Activated CD4-positive, alpha-beta memory T cell treated with anti-CD3 and anti-CD28 coated beads, Interleukin-2, amount 10 ng/mL, durations not matched to agents 7 days and 5 days (primary cell): ENCODE measurements at regions not wholly inside any gene's neighbourhood (a gene's known extent, or its start where the extent isn't known, plus 50 kb on each side); places are given as distances from the start of the nearest gene placed in this dataset.
"Not testable (repeated sequence)": the region's sequence is repeated elsewhere in the genome, so short reads cannot be mapped to it uniquely, and the experiment has no call there.

ENCODE experiments used
- CTCF ChIA-PET: fragments of 350-600 bp; sonication (Branson Sonifier 250); formaldehyde crosslinking; loops from one replicate; lab custom pipeline; 2021; ENCODE audit warnings: antibody characterized with exemption, inconsistent platforms; lab: Charles Lee
- POLR2A ChIA-PET: fragments of 350-600 bp; sonication (Branson Sonifier 250); formaldehyde crosslinking; loops from one replicate; lab custom pipeline; 2021; ENCODE audit warnings: antibody characterized with exemption; lab: Charles Lee
- DNase-seq: peaks from one replicate; pipeline ENCODE4 v3.0.0-alpha.2; 2020
- H3K27ac Mint-ChIP-seq: one replicate; pipeline ENCODE4 v1.8.0; 2021; ENCODE audit warnings: mild to moderate bottlenecking, mixed read lengths
- H3K27me3 Mint-ChIP-seq: one replicate; pipeline ENCODE4 v1.8.0; 2021; ENCODE audit warnings: mixed read lengths
- H3K36me3 Mint-ChIP-seq: one replicate; pipeline ENCODE4 v1.8.0; 2021; ENCODE audit warnings: low read depth, mixed read lengths
- H3K4me1 Mint-ChIP-seq: one replicate; pipeline ENCODE4 v1.8.0; 2021; ENCODE audit warnings: mixed read lengths
- H3K4me3 Mint-ChIP-seq: one replicate; pipeline ENCODE4 v1.8.0; 2021; ENCODE audit warnings: mild to moderate bottlenecking, mixed read lengths
- H3K9me3 Mint-ChIP-seq: one replicate; pipeline ENCODE4 v1.8.0; 2021; ENCODE audit warnings: mixed read lengths

DNA sequence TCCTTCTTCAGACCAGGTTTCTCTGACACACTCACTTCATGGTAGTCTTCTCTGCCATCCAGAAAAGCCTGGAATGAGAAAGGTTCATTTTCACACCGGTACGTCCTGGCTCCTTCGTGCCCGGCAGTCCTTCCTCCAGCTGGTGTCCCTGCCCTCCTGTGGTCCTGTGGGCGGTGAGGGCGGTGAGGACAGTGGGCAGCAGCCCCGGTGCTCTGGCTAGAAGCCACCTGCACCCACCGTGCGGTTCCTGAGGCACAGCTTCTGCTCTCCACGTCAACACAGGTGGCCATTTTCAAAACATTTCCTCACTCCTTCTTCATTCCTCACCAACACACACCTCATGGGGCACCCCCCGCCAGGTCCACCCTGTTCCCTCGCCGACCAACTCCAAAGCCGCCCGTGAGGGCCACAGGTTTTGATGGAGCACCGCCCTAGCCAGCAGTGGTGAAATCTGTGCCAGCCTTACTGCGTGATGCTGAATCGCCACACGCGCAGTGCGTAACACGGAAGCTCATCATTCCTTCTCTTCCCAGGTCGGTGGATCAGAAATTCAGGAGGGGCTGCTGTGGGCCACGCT is 251.4 kb upstream of the RNF32 start:
- CTCF ChIA-PET, result no interaction called here
- H3K4me3 Mint-ChIP-seq, result no peak overlapping the region
- H3K36me3 Mint-ChIP-seq, result no peaks in the 10 kb centered on the region
- no peak overlapping the region for H3K27ac Mint-ChIP-seq
- H3K27me3 Mint-ChIP-seq, result no peaks in the 10 kb centered on the region
- H3K4me1 Mint-ChIP-seq, result no peaks in the 10 kb centered on the region
- DNase-seq, result no peak
- H3K9me3 Mint-ChIP-seq, result peaks cover 6% of the 10 kb centered on the region
- POLR2A ChIA-PET, result no interaction called here

DNA sequence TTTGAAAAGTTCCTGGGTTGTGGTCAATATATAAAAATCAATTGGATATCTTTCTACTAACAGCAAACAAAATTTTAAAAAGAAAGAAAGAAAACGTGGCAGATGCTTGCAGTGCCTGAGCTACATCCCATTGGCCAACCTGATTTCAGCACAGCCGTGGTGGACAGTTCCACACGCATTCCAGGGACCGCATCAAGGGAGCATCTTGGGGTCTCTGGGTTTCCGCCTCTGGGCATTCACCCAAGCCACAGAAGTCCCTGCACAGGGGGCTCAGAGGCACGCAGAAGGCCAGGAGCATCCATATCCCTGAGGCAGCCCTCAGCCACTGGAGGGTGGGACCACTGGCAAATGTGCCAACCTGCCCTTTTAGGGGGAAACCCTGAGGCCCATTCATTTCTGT is 254.5 kb upstream of the RNF32 start:
- POLR2A ChIA-PET, result no interaction called here
- no peaks in the 10 kb centered on the region for H3K9me3 Mint-ChIP-seq
- CTCF ChIA-PET, result no interaction called here
- no peaks in the 10 kb centered on the region for H3K36me3 Mint-ChIP-seq
- H3K27ac Mint-ChIP-seq, result no peak overlapping the region
- no peak overlapping the region for H3K4me3 Mint-ChIP-seq
- DNase-seq, result no peak
- H3K4me1 Mint-ChIP-seq, result no peaks in the 10 kb centered on the region
- H3K27me3 Mint-ChIP-seq, result no peaks in the 10 kb centered on the region

DNA sequence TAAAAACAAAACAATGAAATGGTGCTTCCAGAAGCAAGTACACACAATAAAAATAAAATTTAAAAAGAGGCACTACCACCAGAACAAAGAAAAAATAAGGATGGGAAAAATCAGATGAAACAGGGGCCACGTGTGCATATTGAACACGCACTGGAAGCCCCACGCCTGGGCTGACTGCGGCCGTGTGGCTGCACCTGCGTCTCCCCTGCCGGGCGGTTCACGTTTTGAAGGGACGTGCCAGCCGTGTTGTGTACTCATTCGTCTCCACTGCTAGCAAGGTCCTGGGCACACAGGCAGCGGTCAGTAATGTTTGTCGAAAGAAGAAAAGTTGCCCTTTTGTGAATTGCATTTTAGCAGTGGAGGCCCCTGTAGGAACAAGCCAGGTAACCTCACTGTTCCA is 255.9 kb upstream of the RNF32 start:
- no peak for DNase-seq
- POLR2A ChIA-PET, result no interaction called here
- no peaks in the 10 kb centered on the region for H3K27me3 Mint-ChIP-seq

DNA sequence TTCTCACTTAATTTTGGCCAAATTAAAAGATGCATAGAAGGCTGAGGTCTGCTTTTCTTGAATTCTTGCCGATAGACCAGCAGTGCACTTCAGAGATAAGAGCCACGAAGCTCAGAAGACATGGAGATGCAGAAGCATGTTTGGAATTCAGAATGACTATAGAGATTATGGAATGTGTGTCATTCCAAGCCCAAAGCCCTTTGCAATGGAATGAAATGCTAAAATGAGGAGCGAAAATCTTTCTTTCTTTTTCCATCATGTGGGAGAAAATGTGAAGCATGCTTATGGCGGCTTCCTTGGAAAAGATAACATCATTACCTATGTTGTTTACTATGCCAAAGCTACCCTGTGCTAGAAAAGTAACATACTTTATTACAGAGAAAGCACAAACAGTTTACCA is 257.0 kb upstream of the RNF32 start:
- Mint-ChIP-seq H3K36me3 (no peaks in the 10 kb centered on the region), H3K9me3 (no peaks in the 10 kb centered on the region), H3K4me3 (no peak overlapping the region), H3K4me1 (no peaks in the 10 kb centered on the region), H3K27ac (no peak overlapping the region), H3K27me3 (no peaks in the 10 kb centered on the region)
- ChIA-PET CTCF (no interaction called here), POLR2A (no interaction called here)
- DNase-seq, result no peak

More for the DNA sequence above, 255.9 kb upstream of the RNF32 start:
- no peaks in the 10 kb centered on the region for H3K36me3 Mint-ChIP-seq
- CTCF ChIA-PET, result no interaction called here
- no peak overlapping the region for H3K4me3 Mint-ChIP-seq
- H3K27ac Mint-ChIP-seq, result no peak overlapping the region
- no peaks in the 10 kb centered on the region for H3K4me1 Mint-ChIP-seq
- H3K9me3 Mint-ChIP-seq, result no peaks in the 10 kb centered on the region

DNA sequence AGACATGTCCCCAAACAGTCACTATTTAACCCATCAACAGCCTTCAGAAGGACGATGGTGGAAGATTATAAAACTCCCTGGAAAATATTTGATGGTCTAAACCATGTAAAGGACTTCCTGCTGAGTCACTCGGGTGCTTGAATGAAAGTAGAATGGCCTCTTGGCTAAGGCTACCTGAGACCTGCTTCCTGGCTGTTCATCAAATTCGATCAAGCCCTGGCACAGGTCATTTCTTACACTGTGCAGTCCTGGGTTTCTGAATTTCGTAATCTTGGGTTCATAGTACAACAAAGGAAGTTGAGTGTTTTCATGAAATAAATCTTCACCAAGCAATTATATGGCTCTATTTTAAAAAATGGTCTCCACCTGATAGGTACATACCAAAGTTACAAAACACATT is 260.3 kb upstream of the RNF32 start:
- ChIA-PET CTCF (no interaction called here), POLR2A (no interaction called here)
- Mint-ChIP-seq H3K4me3 (no peak overlapping the region), H3K4me1 (no peaks in the 10 kb centered on the region), H3K36me3 (no peaks in the 10 kb centered on the region), H3K9me3 (no peaks in the 10 kb centered on the region), H3K27me3 (no peaks in the 10 kb centered on the region), H3K27ac (no peak overlapping the region)
- no peak for DNase-seq

DNA sequence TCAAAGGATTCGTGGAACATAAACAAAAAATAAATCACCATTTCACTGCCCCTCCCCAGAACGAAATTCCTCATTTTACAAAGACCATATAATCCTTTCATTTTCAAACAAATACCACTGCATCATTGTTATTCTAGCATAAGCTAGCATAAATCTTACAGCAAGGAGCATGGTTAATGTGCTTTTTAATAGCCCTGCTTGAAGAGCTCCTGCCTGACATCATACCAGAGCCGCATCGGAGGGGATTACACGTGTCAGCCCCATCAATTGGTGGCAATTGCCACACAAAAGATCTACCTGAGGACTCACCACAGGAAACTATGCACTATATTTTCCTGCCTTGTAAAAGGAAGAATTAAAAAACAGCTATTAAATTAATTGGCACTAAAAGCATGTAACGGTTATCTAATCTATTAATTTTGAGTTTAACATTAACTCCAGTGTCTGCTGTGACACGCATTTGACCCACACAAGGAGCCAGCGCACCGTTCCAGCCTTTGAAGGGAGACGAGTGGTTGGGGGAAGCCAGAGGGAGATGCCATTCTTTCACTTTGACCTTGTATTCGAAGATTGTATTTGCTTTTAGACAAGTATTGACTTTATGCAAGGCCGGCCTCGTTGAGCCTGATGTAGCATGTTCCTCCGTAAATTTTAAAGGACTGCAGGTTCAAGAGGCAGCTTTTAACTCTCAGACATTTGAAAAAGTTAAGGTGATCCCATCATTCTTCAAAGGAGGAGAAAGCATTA is 261.1 kb upstream of the RNF32 start:
- Mint-ChIP-seq H3K36me3 (no peaks in the 10 kb centered on the region), H3K4me3 (no peak overlapping the region)

DNA sequence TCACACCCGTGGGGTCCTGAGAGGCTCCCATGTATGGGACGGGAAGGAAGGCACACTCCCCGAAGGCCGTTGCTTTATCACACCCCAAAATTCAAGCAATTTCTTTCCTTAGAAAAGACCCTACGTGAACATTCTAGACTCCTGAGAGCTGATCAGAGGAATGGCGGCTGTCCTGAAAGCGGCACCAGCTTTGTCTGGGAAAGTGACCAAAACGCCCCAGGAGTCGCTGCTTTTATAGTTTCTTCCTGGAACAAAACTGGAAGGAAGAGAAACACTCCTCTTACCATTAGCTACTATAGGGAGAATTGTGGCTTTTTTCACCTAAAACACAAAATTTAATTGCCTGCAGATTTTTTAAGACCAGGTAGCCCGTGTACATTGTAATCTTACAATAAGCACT is 261.8 kb upstream of the RNF32 start:
- Mint-ChIP-seq H3K36me3 (no peaks in the 10 kb centered on the region), H3K4me3 (no peak overlapping the region)

More for the DNA sequence above, 261.1 kb upstream of the RNF32 start:
- no peak for DNase-seq
- H3K4me1 Mint-ChIP-seq, result no peaks in the 10 kb centered on the region
- no peaks in the 10 kb centered on the region for H3K9me3 Mint-ChIP-seq
- ChIA-PET CTCF (no interaction called here), POLR2A (interaction anchor here (0.6 kb wide), 1 partner anchor 339 kb away, joined by 3 read pairs; no protein-coding TSS in a partner anchor)
- H3K27me3 Mint-ChIP-seq, result no peaks in the 10 kb centered on the region
- H3K27ac Mint-ChIP-seq, result no peak overlapping the region

DNA sequence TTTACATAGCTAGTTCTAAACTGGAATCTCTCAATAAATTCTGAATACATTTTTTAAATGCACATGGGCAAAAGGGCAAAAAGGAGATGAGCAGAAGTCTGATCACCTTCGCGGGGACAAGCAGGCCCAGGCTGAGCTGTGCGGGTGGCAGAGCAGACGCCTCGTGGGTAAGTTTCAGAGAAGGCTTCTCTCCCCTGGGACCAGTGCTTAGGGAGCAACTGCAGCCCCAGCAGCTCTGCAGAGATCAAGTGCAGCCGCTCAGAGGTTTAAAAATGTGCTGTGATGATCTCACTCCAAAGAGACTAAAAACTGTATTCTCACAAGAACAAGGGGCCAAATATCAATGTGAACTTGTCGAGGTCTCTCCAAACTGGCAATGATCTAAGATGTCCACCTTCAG is 264.3 kb upstream of the RNF32 start:
- no peaks in the 10 kb centered on the region for H3K36me3 Mint-ChIP-seq
- DNase-seq, result no peak
- H3K4me1 Mint-ChIP-seq, result no peaks in the 10 kb centered on the region

More for the DNA sequence above, 261.8 kb upstream of the RNF32 start:
- Mint-ChIP-seq H3K27me3 (no peaks in the 10 kb centered on the region), H3K4me1 (no peaks in the 10 kb centered on the region), H3K27ac (no peak overlapping the region), H3K9me3 (no peaks in the 10 kb centered on the region)
- CTCF ChIA-PET, result no interaction called here
- POLR2A ChIA-PET, result no interaction called here
- DNase-seq, result no peak

DNA sequence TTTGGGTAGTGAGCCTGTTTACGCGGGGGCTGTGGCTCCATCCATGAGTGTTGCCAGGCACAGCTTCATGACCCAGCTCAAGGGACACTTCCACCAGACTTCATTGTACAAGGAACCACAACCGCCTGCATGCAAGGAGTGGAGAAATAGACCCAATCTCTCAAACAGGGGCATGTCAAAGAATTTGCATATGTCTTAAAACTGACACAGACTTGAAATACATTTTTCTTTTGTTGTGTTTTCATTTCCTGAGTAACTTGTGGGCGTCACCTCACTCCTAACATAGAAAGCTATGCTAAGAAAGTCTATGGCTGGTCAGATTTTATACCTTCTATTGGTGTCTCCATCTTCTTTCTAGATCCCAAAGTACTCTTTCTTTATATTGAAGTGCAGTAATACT is 266.2 kb upstream of the RNF32 start:
- no peak for DNase-seq
- Mint-ChIP-seq H3K27me3 (no peaks in the 10 kb centered on the region), H3K4me1 (no peaks in the 10 kb centered on the region), H3K4me3 (no peak overlapping the region), H3K36me3 (no peaks in the 10 kb centered on the region), H3K27ac (no peak overlapping the region), H3K9me3 (no peaks in the 10 kb centered on the region)
- POLR2A ChIA-PET, result no interaction called here
- CTCF ChIA-PET, result no interaction called here

More for the DNA sequence above, 264.3 kb upstream of the RNF32 start:
- POLR2A ChIA-PET, result no interaction called here
- Mint-ChIP-seq H3K9me3 (no peaks in the 10 kb centered on the region), H3K27ac (no peak overlapping the region), H3K27me3 (no peaks in the 10 kb centered on the region), H3K4me3 (no peak overlapping the region)
- CTCF ChIA-PET, result no interaction called here

DNA sequence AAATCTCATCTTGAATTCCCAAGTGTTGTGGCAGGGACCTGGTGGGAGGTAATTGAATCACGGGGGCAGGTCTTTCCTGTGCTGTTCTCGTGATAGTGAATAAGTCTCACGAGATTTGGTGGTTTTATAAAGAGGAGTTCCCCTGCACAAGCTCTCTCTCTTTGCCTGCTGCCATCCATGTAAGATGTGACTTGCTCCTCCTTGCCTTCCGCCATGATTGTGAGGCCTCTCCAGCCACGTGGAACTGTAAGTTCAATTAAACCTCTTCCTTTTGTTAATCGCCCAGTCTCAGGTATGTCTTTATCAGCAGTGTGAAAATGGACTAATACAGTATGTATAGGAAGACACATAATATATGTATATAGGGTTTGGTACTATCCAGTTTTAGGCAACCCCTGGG is 270.6 kb upstream of the RNF32 start:
- POLR2A ChIA-PET, CTCF ChIA-PET, H3K9me3 Mint-ChIP-seq, DNase-seq, H3K27ac Mint-ChIP-seq, H3K36me3 Mint-ChIP-seq, H3K27me3 Mint-ChIP-seq, H3K4me3 Mint-ChIP-seq, H3K4me1 Mint-ChIP-seq: not testable (repeated sequence)

DNA sequence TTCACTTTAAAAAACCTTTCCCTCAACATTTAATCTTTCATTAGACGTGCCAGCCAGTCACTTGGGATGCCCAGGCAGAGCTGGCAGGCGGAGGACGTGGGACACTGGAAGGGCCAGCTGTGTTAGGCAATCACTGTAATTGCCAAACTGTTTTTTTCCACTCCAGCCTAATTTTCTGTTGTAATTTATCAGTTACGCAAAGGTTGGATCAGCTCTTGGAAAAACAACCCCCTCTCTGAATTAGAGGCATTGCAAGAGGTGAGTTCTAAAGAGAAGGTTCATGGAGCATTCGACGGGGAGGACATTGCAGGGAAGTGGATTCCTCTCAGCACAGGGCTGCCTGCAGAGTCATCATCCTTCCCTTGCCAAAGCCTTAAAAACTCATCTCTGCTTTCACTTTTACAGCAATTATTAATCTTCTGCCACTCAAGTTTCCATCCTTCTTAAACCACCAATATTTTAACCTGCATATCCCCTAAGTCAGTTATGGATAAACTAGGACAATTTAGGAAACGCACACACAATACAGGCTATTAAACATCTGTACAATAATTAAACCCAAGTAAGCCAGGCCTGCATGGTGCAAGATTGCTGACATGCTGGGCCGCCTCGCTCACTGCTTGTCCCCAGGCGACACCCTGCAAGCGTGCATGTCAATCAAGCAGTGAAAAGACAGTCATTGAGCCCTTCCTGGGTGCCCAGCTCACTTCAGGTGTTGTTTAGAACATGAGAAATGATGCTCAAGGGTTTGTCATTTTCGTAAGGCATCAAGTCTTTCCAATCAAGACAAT is 272.3 kb upstream of the RNF32 start:
- Mint-ChIP-seq H3K4me3 (no peak overlapping the region), H3K27me3 (no peaks in the 10 kb centered on the region), H3K4me1 (no peaks in the 10 kb centered on the region), H3K27ac (no peak overlapping the region), H3K9me3 (no peaks in the 10 kb centered on the region), H3K36me3 (no peaks in the 10 kb centered on the region)
- POLR2A ChIA-PET, result no interaction called here
- DNase-seq, result no peak
- CTCF ChIA-PET, result no interaction called here

DNA sequence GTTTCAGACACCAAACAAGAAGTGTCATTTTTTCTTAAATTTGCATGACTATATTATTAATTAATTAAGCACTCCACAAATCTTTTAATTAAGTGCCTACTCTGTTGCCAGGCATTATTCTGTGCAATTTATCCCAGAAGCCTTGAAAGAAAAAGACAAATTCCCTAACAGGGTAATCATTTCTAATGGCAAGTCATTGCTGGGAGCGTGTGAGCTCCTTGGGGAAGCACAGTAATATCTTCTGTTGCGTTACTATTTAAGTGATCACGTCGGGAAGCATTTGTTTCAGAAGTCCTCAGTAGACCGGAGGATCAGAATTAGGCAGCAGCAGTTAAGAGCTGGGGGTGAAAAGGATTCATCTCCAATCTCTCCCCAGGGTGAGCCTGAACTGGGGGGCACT is 276.8 kb upstream of the RNF32 start:
- no peaks in the 10 kb centered on the region for H3K4me1 Mint-ChIP-seq
- no peak for DNase-seq
- H3K36me3 Mint-ChIP-seq, result no peaks in the 10 kb centered on the region
- CTCF ChIA-PET, result no interaction called here
- no peaks in the 10 kb centered on the region for H3K27me3 Mint-ChIP-seq
- H3K4me3 Mint-ChIP-seq, result no peak overlapping the region
- POLR2A ChIA-PET, result no interaction called here
- no peak overlapping the region for H3K27ac Mint-ChIP-seq
- no peaks in the 10 kb centered on the region for H3K9me3 Mint-ChIP-seq

DNA sequence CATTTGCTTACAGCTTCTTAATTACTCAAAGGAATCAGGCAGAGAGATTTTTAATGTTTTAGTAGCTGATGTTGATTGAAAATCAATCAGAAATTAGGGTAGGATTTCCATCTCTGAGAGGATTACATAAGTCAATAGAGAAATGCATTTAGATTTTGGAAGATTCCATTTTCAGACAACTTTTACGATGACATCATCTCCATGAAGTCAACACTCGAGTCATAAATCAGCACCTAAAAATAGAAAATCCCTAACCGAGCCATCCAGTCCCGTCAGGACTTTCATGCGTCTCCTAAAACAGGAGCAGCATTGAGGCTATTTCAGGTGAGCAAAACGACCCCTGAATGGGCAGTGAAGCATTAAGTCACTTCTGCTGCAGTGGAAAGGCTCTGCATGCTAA is 279.7 kb upstream of the RNF32 start:
- no peak overlapping the region for H3K27ac Mint-ChIP-seq
- CTCF ChIA-PET, result no interaction called here

More for the DNA sequence above, 279.7 kb upstream of the RNF32 start:
- H3K9me3 Mint-ChIP-seq, result no peaks in the 10 kb centered on the region
- no peaks in the 10 kb centered on the region for H3K4me1 Mint-ChIP-seq
- H3K36me3 Mint-ChIP-seq, result no peaks in the 10 kb centered on the region
- DNase-seq, result no peak
- no peak overlapping the region for H3K4me3 Mint-ChIP-seq
- H3K27me3 Mint-ChIP-seq, result no peaks in the 10 kb centered on the region
- POLR2A ChIA-PET, result no interaction called here
